Dedifferentiated amniotic fluid mesenchymal stem cell (primary cell): ENCODE measurements at regions not wholly inside any gene's neighbourhood (a gene's known extent, or its start where the extent isn't known, plus 50 kb on each side); places are given as distances from the start of the nearest gene placed in this dataset.

Experiments used
- DNase-seq: peaks from one replicate; pipeline ENCODE4 v3.0.0-alpha.2; 2016; ENCODE audit errors: extremely low spot score

DNA sequence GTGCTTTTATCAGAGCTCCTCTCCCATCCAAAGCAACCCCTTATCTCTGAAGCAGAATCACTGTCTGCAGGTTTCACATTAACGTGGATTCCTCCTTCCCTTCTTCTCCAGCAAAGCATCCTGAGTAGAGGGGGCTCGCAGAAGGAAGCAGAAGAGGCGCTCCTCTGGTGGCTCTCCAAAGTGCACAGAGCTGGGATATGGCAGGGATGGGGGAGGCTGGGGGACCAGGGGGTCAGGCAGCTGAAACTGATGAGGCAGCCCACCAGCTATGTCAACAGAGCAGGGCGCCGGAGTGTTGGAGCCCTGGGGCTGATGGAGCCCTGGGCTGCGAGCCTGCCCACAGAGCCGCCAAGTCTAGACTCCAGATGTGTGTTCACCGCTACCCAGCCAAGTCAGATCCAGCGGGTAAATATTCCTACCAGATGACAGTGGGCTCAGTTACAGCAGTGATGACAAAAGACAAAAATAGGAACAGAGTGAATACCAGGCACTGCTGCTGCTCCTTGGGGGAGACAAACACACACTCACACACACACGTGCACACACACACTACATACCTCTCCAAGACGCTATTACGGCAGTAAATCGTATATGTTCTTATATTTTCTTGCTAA lies 678.3 kb upstream of the ID2 start:
- peak; percentile 77 for DNase-seq

DNA sequence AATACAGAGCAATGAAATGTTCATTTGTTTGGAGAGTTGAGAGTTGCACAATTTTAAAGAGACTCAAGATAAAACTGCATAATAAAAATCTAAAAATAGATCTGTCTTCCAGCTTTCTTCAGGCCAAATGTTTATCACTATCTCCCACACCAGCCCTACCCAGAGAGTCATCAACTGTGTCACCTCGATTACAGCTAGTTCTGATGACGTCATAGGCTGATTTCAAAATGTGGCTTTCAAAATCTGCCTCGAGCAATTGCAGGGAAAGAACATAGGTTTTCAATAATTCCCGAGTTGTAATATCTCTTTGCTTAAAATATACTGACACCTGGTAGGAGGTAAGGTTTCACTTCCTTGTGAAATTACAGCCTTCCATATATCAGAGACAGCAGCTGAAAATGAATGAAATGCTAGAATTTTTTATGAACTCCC lies 677.6 kb upstream of the ID2 start:
- DNase-seq: peak; percentile 68

DNA sequence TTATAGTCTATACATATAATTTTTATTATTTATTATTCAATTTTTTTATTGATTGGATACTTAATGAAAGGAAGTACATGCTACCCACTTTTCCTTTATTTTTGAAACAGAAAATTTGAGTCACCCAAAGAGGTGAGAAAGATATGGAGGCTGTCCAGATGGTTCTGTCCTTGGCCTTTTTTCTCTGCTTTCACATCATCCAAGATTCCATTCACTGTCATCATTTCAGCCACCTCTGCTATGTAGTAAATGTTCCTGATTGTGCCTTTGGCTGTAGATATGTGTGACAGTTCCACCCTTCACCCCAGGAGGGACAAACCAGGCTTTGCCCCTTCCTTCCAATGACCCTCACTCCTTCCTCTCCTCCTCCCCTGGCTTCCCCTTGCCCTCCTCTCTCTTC lies 675.7 kb upstream of the ID2 start:
- DNase-seq: no peak

DNA sequence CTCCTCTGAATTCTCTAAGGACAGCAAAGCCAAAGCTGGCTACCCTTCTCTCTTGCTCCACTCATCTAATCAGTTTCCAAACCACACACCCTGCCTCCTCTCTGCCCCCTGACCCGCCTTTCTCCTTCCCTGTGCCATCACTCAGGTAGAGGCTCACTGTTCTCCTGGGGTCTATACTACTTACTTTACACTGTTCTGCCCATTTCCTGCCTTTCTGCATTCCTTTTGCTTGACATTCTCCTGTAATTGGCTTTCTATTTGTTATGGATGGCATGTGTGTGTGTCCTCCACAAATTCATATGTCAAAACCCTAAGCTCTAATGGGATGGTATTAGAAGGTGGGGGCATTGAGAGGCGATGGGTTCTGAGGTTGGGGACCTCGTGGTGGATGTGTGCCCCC lies 675.2 kb upstream of the ID2 start:
- DNase-seq: no peak

DNA sequence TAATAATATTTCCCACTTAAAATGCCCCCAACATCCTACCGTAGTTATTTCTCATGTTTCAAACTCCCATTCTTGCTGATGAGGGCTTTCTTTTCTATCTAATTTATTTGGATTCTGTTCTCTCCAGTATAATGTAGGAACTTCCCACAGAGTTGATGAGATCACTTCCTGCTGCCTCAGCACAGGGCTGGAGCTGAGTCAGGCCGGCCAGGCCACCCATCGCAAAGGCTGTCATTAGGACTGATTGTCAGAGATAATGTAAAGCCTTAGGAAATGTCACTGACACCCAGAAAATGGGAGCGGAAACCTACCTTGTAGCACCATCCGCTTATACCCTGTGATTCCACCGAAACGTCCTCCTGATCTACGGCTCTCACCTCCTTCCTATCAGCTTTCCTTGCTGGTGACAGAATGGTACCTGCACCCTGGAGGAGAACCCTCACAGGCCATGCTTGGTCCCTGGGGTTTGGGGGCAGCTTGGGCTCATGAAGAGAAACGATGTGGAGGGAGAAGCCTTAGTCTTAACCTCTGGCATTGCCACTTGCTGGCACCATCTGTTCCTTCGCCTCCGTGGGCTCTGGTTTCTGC lies 672.8 kb upstream of the ID2 start:
- DNase-seq: no peak

DNA sequence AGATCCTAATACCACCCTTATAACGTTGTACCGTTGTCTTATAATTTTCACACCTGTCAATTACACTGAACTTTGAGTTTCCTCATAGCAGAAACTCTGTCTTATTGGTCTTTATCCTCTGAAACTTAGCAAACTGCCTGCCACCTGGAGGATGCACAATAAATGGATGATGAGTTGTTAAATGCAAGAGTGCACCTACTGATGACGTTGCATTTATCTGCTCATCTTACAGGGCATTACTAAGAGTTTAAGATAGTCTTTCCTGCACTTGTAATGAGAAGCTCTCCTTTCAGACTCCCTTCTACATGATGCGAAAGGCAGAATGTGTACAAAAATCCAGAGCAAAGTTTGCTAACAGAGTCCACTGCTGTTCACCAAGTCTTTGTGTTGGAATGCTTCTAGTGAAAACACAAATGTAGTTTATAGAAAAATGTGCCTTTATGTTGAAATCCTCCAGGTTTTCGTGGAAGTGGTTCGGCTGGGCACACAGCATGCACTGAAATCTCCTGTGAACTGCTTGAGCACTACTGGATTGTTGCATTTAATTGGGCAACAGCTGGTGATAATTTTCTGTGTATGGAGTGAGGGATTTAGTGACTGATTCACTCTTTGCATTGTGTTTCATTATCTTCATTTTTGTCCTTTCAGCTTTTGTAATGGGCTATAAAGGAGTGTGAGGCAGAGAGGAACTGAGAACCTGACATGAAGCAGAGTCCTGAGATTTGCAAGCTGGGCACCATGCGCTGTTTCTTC lies 665.8 kb upstream of the ID2 start:
- no peak for DNase-seq

DNA sequence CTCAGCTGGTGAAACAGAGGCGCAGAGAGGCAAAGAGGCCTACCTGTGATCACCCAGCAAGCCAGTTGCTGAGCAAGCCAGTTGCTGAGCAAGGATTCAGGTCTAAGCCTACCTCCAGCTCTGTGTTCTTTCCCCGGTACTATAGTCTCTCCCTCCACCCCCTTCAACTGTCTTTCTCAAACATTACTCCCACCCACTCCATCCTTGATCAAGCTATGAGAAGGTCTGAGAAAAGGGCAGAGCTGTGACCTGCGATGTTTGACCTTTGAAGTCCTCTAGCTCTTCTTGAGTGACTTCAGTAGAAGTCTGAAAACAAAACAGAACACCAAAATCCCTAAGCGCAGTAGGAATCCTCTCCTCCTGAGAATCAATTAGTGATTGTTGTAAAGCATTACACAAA lies 665.2 kb upstream of the ID2 start:
- DNase-seq: no peak

DNA sequence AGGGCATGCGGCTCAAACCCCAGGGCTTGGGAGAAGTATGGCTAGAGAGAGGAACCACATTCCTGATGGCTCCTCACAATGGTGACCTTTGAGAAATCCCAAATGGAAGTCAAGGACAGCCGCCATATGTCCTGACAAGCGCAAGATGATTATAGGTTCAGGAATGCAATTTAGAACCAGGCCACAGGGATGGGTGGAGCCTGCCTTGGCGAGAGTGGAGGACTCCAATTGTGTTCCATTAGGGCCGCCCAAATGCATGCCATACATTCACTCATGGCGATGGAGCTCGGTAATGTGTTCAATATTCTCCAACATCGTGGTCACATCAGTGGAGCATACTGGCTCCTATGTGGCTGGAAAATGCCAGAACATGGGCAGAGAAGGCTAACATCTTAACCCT lies 662.9 kb upstream of the ID2 start:
- DNase-seq: no peak

DNA sequence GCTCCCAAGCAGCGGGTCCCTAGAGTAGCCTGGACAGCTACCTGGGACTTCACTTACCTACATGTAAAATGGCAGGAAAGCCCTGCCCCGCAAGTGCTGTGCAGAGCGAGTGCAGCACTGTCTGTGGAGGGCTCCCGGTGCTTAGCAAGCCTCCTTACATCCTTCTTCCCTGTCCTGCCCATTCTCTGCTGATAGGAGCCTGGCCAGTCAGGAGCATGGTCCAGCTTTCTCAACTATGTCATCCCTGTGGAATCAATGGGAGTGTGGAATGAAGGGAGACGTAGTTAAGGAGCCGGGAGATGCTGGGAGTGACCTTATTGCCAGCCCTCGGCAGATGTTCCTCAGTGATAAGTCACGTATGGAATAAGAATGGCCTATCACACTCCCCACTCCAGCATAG lies 661.9 kb upstream of the ID2 start:
- no peak for DNase-seq

DNA sequence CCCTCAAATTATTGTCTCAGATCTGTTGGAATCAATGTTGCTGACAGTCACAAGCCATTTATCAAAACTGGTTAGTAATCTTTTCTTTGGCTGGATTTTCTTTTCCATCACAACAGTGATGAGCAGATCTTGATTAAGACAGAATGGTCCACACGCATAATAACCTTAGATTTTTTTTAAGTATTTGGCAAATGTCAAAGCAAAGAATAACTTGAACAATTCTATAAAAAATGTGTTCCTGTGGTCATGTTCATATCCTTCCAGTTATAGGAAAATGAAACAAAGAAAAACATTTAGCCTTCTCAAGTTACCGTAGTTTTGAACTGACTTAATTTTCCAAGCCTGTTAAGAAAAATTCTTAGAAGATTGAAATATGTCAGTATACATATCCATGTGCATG lies 659.9 kb upstream of the ID2 start:
- DNase-seq: peak; percentile 56

DNA sequence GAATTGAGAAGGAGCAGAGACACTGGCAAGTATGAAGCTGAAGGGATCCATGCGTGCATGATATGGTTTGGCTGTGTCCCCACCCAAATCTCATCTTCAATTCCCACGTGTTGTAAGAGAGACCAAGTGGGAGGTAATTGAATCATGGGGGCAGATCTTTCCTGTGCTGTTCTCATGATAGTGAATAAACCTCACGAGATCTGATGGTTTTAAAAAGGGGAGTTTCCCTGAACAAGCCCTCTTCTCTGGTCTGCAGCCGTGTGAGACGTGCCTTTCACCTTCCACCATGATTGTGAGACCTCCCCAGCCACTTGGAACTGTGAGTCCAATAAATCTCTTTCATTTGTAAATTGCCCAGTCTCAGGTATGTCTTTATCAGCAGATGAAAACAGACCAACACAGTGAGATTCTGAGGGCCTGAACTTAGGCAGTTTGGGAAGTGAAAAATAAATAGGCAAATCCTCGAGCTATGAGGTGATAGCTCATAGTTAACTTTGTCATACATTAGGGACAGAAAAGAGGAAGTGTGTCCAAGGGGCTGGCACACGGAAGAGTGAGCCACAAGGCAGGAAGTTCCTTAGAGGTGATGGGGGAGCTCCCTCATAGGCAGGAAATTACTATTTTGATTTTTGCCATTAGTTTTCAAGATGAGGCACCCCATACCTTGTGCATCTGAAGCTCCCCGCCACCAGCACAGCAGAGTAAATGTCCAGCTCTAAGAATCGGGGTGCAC lies 658.8 kb upstream of the ID2 start:
- no peak for DNase-seq

DNA sequence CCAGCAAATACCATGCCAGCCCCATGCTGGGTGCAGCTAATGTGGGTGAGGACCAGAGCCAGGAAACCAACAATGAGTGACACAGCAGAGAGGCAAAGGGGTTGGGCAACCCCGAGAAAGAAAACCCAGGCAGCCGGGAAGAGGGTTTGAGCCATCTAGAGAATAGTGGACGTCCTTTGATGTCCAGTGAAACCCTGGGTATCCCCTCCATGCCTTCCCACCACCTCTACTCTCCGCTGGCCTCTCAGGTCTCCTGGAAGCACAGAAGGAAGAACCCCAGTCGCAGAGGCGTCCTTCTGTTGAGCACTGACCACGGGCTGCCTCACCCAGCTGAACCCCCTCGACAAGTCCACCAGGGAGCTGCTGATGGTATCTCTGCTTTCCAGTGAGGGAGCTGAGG lies 657.4 kb upstream of the ID2 start:
- no peak for DNase-seq

DNA sequence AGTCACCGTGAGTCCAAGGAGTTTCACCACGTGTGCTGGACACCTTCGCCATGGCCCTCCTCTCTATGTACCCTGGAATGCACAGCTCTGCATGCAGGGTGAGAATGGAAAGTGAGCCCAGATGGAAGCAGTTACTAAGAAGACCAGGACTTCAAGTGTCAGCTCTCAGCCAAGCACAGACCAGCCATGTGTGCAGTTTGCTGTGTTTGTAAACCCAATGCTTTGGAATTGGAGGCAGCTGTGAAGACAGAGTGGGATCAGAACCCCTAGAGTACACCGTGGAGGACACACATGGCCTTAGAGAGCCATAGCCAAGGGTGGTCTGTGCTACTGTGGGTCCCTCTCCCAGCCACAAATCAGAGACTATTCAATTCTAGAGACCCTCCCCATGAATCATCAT lies 655.5 kb upstream of the ID2 start:
- no peak for DNase-seq

DNA sequence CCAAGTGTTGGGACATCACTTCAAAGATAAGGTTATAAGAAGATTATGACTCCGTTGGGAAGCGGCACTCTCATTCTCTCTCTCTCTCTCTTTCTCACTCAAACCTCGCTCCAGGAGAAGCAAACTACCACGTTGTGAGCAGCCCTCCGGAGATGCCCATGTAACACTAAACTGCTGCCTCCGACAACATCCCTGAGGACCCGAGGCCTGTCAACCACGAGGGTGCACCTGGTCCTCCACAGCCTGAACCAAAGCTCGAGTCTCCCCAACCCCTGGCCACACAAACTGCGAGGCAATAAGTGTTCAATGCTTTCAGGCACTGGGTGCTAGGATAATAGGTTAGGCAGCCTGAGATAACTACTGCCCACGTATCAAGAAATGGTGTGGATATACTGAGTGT lies 654.5 kb upstream of the ID2 start:
- DNase-seq: no peak

DNA sequence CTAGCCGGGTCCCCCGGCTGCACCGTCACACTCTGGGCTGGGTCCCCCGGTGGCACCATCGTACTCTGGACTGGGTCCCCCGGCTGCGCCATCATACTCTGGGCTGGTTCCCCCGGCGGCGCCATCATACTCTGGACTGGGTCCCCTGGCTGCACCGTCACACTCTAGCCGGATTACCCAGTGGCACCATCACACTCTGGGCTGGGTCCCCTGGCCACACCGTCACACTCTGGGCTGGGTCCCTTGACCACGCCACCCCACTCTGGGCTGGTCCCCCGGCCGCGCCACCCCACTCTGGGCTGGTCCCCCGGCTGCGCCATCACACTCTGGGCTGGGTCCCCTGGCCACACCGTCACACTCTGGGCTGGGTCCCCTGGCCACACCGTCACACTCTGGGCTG lies 653.8 kb upstream of the ID2 start:
- DNase-seq: no peak

DNA sequence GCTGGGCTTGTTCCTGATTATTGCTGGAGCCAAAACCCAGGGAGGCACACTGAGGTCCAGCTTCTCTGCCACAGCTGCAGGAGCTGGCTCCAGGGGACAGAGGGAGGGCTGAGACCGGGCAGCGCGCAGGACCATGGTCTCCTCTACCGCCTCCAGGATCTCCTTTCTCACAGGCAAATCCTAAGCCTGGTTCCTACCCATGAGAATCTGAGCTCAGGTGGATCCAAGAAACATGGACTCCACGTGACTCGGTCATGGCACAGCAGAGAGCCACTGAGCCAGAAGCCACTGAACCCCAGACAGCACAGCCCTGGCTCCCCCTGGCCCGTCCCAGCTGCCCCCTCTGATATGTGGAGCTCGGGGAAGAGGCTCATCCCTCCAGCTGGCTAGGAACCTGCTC lies 653.4 kb upstream of the ID2 start:
- no peak for DNase-seq

DNA sequence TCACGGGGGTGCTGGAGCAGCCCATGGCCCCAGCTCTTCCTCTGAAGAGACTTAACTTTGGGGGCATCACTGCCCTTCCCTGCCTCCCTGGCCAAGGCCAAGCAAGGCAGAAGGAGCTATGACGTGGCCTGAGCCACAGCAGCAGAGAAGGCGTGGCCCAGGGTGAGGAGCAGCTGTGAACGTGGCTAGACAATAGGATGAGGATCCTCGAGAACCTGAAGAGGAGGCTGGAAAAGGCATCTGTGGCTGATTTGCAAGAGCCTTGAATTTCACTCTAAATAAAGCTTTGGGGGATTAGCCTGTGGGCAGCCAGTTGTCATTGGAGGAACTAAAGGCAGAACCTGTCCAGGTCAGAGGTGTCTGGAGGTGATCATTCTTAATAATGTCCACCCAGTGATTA lies 652.9 kb upstream of the ID2 start:
- DNase-seq: no peak

DNA sequence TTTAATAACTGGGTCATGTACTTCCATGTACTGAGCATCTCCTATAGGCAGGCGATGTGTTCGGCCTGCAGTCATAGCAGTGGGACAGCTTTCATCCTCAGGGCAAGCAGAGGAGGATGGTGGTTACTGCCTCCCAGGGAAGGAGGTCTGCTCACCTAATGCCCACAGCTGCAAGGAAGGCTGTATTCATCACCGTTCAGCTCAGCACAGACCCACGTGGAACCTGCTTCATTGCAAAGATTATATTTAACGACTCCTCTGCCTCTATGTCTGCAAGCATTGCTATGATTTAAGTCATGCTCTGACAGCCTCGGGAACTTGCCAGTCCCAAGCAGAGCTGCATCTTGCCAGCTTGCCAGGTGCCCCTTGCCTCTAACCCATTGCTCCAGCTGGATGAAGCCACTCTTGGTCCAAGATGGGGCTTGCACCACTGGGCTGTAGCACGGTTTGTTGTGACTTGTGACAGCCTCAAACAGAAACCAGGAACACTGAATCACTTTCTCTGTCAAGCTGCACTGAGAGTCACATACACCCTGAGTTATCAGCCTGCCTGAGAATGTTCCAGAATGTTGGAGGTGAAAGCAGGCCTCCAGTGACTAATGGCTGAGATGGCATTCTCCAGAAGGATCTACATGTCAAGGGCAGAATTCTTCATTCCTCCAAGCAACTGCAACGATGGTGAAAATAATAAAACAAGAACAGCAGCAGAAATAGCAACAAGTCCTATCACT lies 651.1 kb upstream of the ID2 start:
- DNase-seq: no peak

DNA sequence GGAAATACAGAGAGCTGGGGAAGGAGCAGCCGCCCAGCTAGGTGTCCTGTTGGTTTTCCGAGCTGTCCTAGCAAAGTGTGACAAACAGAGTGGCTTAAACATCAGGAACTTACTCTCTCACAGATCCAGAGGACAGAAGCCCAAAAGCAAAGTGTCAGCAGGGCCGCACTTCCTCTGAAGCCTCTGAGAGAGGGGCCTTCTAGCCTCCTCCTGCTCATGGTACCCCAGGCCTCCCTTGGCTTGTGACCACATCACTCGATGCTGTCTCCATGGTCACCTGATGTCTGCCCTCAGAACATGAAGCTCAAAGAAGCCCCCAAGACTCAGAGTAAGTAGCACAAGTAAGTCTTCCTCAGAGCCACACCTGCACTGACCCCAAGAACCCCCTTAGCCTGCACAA lies 650.5 kb upstream of the ID2 start:
- DNase-seq: no peak

DNA sequence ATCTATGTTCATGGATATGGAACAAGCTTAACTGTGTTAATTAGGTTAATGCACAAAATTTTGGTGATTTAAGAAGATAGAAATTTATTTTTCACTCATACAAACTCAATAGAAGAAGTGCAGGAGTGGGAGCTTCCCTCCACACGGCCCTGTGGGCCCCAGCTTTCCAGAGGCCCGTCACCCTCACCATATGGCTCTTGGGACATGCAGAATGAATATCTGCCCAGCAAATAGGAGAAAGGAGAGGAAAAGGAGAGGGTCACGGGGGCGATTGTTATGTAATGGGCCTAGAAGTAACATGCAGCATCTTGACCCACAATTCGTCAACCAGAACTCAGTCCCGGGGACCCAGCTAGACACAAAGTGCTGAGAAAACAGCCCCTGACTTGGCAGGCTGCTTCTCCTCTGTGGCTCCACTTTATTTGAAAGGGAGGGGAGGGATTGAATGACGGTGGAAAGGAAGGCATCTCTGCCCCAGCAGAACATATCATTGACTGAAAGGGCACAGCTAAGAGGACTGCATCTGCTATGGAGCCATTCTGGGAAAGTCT lies 648.2 kb upstream of the ID2 start:
- DNase-seq: no peak

DNA sequence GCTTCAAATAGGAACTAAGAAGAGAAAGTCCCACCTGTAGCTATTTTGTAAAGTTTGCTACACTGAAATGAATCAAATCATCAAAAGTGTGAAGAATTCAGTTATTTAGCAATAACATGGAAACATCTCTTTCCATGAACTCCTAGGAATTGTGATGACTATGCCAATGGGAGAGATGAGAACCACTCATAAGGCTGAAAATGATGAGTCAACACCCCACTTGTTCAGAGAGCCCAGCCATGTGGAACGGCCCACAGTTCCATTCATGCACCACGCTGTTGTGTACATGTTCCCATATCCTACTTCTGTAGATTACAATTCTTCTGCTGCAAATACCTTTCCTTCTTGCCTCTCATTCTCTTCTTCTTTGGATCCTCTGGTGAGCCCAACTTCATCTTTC lies 645.5 kb upstream of the ID2 start:
- DNase-seq: no peak

DNA sequence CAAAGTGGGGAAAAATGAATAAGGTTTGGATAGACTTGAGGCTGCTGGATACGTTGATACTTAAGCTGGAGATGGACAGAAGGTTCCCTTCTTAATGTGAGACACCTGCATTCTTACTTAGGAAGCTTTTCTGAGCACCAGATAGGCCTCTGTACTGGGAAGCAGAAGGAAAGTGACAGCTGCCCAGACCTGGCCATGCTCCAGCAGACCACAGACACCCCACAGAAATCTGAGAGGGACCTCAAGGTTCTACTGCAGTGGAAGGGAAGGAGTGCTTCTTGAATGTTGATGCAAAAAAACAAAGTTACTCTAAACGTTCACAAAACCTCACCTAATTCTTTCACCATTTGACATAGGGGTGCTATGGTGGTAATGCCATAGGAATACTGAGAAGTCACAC lies 642.1 kb upstream of the ID2 start:
- no peak for DNase-seq
